ENCODE measurements at regions not wholly inside any gene's neighbourhood (a gene's known extent, or its start where the extent isn't known, plus 50 kb on each side); places are given as distances from the start of the nearest gene placed in this dataset.

GRCh38 chr1:72516826-72517225 lies 234.5 kb upstream of the NEGR1 start:
- Histone ChIP-seq H3K27me3 (no peaks in the 10 kb centered on the region), H3K9me3 (no peaks in the 10 kb centered on the region), H3K27ac (no peak overlapping the region), H3K4me1 (no peaks in the 10 kb centered on the region), H3K36me3 (no peaks in the 10 kb centered on the region), H3K4me3 (no peak overlapping the region)
- ATAC-seq (no peak), DNase-seq (no peak)
- WGBS, 2 donors = 74 to 83% methylated on average over 2 of the region's 2 CpGs
- intact Hi-C loops (cut with DNase I) = no loop called here
- no peak for TF ChIP-seq CTCF (IDR thresholded peaks at IDR 0.05)

- intact Hi-C loops (cut with DNase I) = no loop called here
- ATAC-seq = no peak
- 81 to 86% methylated on average over 4 of the region's 4 CpGs for WGBS, 2 donors
Observed at GRCh38 chr1:72516264-72516663, 233.9 kb upstream of the NEGR1 start.

GRCh38 chr1:72498371-72498770 lies 216.0 kb upstream of the NEGR1 start:
- Histone ChIP-seq H3K27ac (no peak overlapping the region), H3K36me3 (no peaks in the 10 kb centered on the region), H3K9me3 (peaks cover 0 to 4% (median 0%) of the 10 kb centered on the region in 11 donors), H3K27me3 (no peaks in the 10 kb centered on the region), H3K4me3 (no peak overlapping the region), H3K4me1 (no peaks in the 10 kb centered on the region)
- ATAC-seq = no peak
- 25 to 30% methylated on average over 5 of the region's 5 CpGs for WGBS, 2 donors
- intact Hi-C loops (cut with DNase I) = no loop called here
- TF ChIP-seq CTCF (IDR thresholded peaks at IDR 0.05) = no peak
- no peak for DNase-seq

More at GRCh38 chr1:72516264-72516663, 233.9 kb upstream of the NEGR1 start:
- H3K27ac ChIP-seq = no peak overlapping the region
- H3K9me3 ChIP-seq = no peaks in the 10 kb centered on the region
- H3K4me1 ChIP-seq = no peaks in the 10 kb centered on the region
- no peak for TF ChIP-seq CTCF (IDR thresholded peaks at IDR 0.05)
- H3K27me3 ChIP-seq = no peaks in the 10 kb centered on the region
- no peak overlapping the region for H3K4me3 ChIP-seq
- H3K36me3 ChIP-seq = no peaks in the 10 kb centered on the region
- DNase-seq = no peak

- Histone ChIP-seq H3K4me1 (no peaks in the 10 kb centered on the region), H3K36me3 (no peaks in the 10 kb centered on the region), H3K27me3 (no peaks in the 10 kb centered on the region), H3K9me3 (no peaks in the 10 kb centered on the region), H3K27ac (no peak overlapping the region), H3K4me3 (no peak overlapping the region)
- ATAC-seq = no peak
- intact Hi-C loops (cut with DNase I) = loop anchor here in 1 of 10 donors (2.0 kb wide), 1 partner anchor 55 kb away; no protein-coding TSS in a partner anchor
- no peak for TF ChIP-seq CTCF (IDR thresholded peaks at IDR 0.05)
- DNase-seq = no peak
Observed at GRCh38 chr1:72489801-72490200, 207.5 kb upstream of the NEGR1 start.

GRCh38 chr1:72485801-72486200 lies 203.5 kb upstream of the NEGR1 start:
- Histone ChIP-seq H3K27ac (no peak overlapping the region), H3K9me3 (peaks cover 0 to 4% (median 0%) of the 10 kb centered on the region in 11 donors), H3K27me3 (no peaks in the 10 kb centered on the region), H3K4me1 (no peaks in the 10 kb centered on the region), H3K4me3 (no peak overlapping the region), H3K36me3 (no peaks in the 10 kb centered on the region)
- intact Hi-C loops (cut with DNase I) = no loop called here
- 39 to 62% methylated on average over 1 of the region's 1 CpG for WGBS, 2 donors
- TF ChIP-seq CTCF (IDR thresholded peaks at IDR 0.05) = no peak
- ATAC-seq = no peak
- no peak for DNase-seq
